K562 (cell line): ENCODE measurements at regions not wholly inside any gene's neighbourhood (a gene's known extent, or its start where the extent isn't known, plus 50 kb on each side); places are given as distances from the start of the nearest gene placed in this dataset.

ENCODE experiments used
- ATAC-seq: fragments of 200-7000 bp; cut with Tn5 transposase; 3 replicates; pipeline ENCODE4 v1.9.1; 2020; ENCODE audit warnings: moderate library complexity
- BruUV-seq: library from RNA; stranded (reverse); fragments of 400-500 nt; replicated peaks from 2 replicates; lab custom pipeline; 2021; lab: Mats Ljungman, UMichigan
- CTCF ChIA-PET: fragments of 300-600 bp; formaldehyde crosslinking; extraction: SDS; loops from one replicate; lab custom pipeline; 2021; ENCODE audit warnings: low intra/inter-chr PET ratio; lab: Yijun Ruan, JAX
- POLR2A ChIA-PET: fragments of 300-600, 350-650 bp; sonication (Branson Sonifier 250); formaldehyde crosslinking; extraction: SDS; loops from one replicate; lab custom pipeline; 2021; ENCODE audit warnings: antibody characterized with exemption, inconsistent platforms; lab: Yijun Ruan, JAX
- DNase-seq, 4 experiments: peaks; one replicate each; pipeline versions ENCODE4 v3.0.0 to v3.0.0-alpha.2; 2011 to 2018; ENCODE audit warnings: low spot score in 3 of 4, mixed read lengths in 3 of 4; ENCODE audit errors: extremely low read depth in 1 of 4
- FAIRE-seq: peaks from 2 replicates; lab custom pipeline; 2011; peaks lifted over from hg19 to GRCh38; lab: Jason Lieb, UNC
- H2AFZ ChIP-seq: 2 replicates; pipeline ENCODE4 v1.6.0; 2011; ENCODE audit warnings: low read depth, low read length, control low read depth, inconsistent platforms
- H3K27ac ChIP-seq: fragments of 200-600 bp; 3 replicates; pipeline ENCODE4 v1.8.0; 2011; ENCODE audit warnings: low read depth, mild to moderate bottlenecking, control low read depth, inconsistent platforms, low read length, moderate library complexity, mixed read lengths; ENCODE audit errors: extremely low read depth
- H3K27me3 ChIP-seq, 2 experiments: fragments of 300-600 bp in 1 of 2; 2 replicates in 1 of 2; 3 replicates in 1 of 2; pipeline versions ENCODE4 v1.6.0 to v1.8.0; 2011; ENCODE audit warnings: inconsistent platforms in 2 of 2, low read length in 2 of 2, mild to moderate bottlenecking in 1 of 2, mixed read lengths in 1 of 2, moderate library complexity in 1 of 2; ENCODE audit not compliant: control insufficient read depth in 2 of 2, insufficient read depth in 2 of 2
- H3K36me3 ChIP-seq: fragments of 300-600 bp; 3 replicates; pipeline ENCODE4 v1.8.0; 2011; ENCODE audit warnings: mild to moderate bottlenecking, low read length, inconsistent platforms; ENCODE audit not compliant: control insufficient read depth, insufficient read depth
- H3K4me1 ChIP-seq, 2 experiments: fragments of 200-600 bp in 1 of 2; replicated peaks in 1 of 2; 2 replicates in 1 of 2; 3 replicates in 1 of 2; pipeline versions ENCODE4 v1.5.1 to v1.8.0; 2011; ENCODE audit warnings: inconsistent platforms in 2 of 2, low read length in 2 of 2, mild to moderate bottlenecking in 1 of 2, mixed read lengths in 1 of 2, moderate library complexity in 1 of 2; ENCODE audit not compliant: control insufficient read depth in 2 of 2, insufficient read depth in 2 of 2
- H3K4me2 ChIP-seq: 2 replicates; pipeline ENCODE4 v1.6.1; 2011; ENCODE audit warnings: low read length, control low read depth, inconsistent platforms, mixed read lengths; ENCODE audit not compliant: insufficient read depth
- H3K4me3 ChIP-seq: fragments of 200-600 bp; sonication (generic), shearing (Covaris generic); 2 replicates; pipeline ENCODE4 v1.5.1; 2016; ENCODE audit warnings: control low read depth, inconsistent platforms
- H3K79me2 ChIP-seq: fragments of 200-600 bp; 3 replicates; pipeline ENCODE4 v1.8.0; 2011; ENCODE audit warnings: low read length, inconsistent platforms; ENCODE audit not compliant: control insufficient read depth, insufficient read depth
- H3K9ac ChIP-seq, 2 experiments: 2 replicates each; pipeline versions ENCODE4 v1.6.0 to v1.6.1; 2011; ENCODE audit warnings: low read depth in 2 of 2, low read length in 2 of 2, control low read depth in 1 of 2, inconsistent platforms in 1 of 2, mild to moderate bottlenecking in 1 of 2, mixed read lengths in 1 of 2; ENCODE audit not compliant: insufficient read depth in 1 of 2
- H3K9me1 ChIP-seq: one replicate; pipeline ENCODE4 v1.6.0; 2011; ENCODE audit warnings: inconsistent platforms, mild to moderate bottlenecking, low read length, moderate library complexity; ENCODE audit not compliant: control insufficient read depth, insufficient read depth
- H3K9me3 ChIP-seq: replicated peaks from 2 replicates; pipeline ENCODE4 v1.5.1; 2011; ENCODE audit warnings: low read depth, low read length, inconsistent platforms; ENCODE audit not compliant: control insufficient read depth, insufficient read depth
- H4K20me1 ChIP-seq: replicated peaks from 2 replicates; pipeline ENCODE4 v1.6.1; 2011; ENCODE audit warnings: low read length, inconsistent platforms, mixed read lengths; ENCODE audit not compliant: control insufficient read depth, insufficient read depth
- DACH1 ChIP-seq: fragments of 450-650 bp; IDR thresholded peaks from 2 replicates; pipeline ENCODE4 v1.6.1; 2018; ENCODE audit not compliant: partially characterized antibody
- GATA2 ChIP-seq: sonication (generic); formaldehyde crosslinking; IDR thresholded peaks from 2 replicates; pipeline ENCODE4 v1.4.0; 2020; ENCODE audit warnings: mild to moderate bottlenecking, missing genetic modification reagents
- LEF1 ChIP-seq: fragments of 450-650 bp; IDR thresholded peaks from 2 replicates; pipeline ENCODE4 v1.6.1; 2016; ENCODE audit warnings: mild to moderate bottlenecking
- NCOA6 ChIP-seq: fragments of 450-650 bp; IDR thresholded peaks from 2 replicates; pipeline ENCODE4 v1.6.1; 2017; ENCODE audit warnings: mild to moderate bottlenecking
- RAD21 ChIP-seq, 2 experiments: fragments of 250-450 bp in 1 of 2; fragments of 450-650 bp in 1 of 2; sonication (Bioruptor Pico) in 1 of 2; formaldehyde crosslinking in 1 of 2; IDR thresholded peaks in 1 of 2; conservative IDR thresholded peaks in 1 of 2; 2 replicates each; pipeline versions ENCODE4 v1.4.0 to v1.8.0; 2020 to 2022; ENCODE audit warnings: mild to moderate bottlenecking in 2 of 2, moderate library complexity in 1 of 2
- RBFOX2 ChIP-seq: fragments of 200-400 bp; formaldehyde crosslinking; IDR thresholded peaks from 2 replicates; pipeline ENCODE4 v1.6.1; 2017; ENCODE audit warnings: low read depth, mild to moderate bottlenecking, low read length, moderate library complexity
- YY1 ChIP-seq, 3 experiments: IDR thresholded peaks; 2 replicates each; pipeline ENCODE4 v1.6.1; 2011; ENCODE audit warnings: low read length in 2 of 3, mild to moderate bottlenecking in 2 of 3, moderate library complexity in 2 of 3, borderline replicate concordance in 1 of 3, control low read depth in 1 of 3, low read depth in 1 of 3; ENCODE audit not compliant: insufficient read depth in 3 of 3, insufficient replicate concordance in 2 of 3, control insufficient read depth in 1 of 3, insufficient read length in 1 of 3; ENCODE audit errors: extremely low read depth in 1 of 3
- ZBTB8A ChIP-seq: fragments of 450-650 bp; IDR thresholded peaks from 2 replicates; pipeline ENCODE4 v1.6.1; 2018; ENCODE audit warnings: mild to moderate bottlenecking, moderate library complexity; ENCODE audit not compliant: partially characterized antibody
- ZC3H8 ChIP-seq: fragments of 450-650 bp; IDR thresholded peaks from 2 replicates; pipeline ENCODE4 v1.6.1; 2017
- ZNF347 ChIP-seq: fragments of 450-650 bp; formaldehyde crosslinking; IDR thresholded peaks from 2 replicates; pipeline ENCODE4 v1.4.0; 2020; ENCODE audit warnings: low read depth, mild to moderate bottlenecking, moderate library complexity
- WGBS: fragments of 100-300 bp; shearing (Covaris generic); methylation state at CpG from one replicate; pipeline ENCODE4 v1.1.6; 2016; ENCODE audit warnings: low coverage, mixed read lengths; ENCODE audit not compliant: insufficient coverage; ENCODE audit errors: missing lambda C conversion rate; 5-methylcytosine and 5-hydroxymethylcytosine counted together
- in situ Hi-C: fragments of 300-500 bp; cut with MboI; formaldehyde crosslinking; loops from 4 replicates; pipeline ENCODE4 v1.15.0; 2018; ENCODE audit warnings: inconsistent platforms, mixed read lengths
- intact Hi-C: fragments of 100-400 bp; cut with micrococcal nuclease; formaldehyde crosslinking; loops from 2 replicates; pipeline ENCODE4 v1.14.2; 2022
- TF ChIP-seq, protein P1 (sequence below): sonication (generic); formaldehyde crosslinking; IDR thresholded peaks from 2 replicates; pipeline ENCODE4 v1.8.0; 2023; ENCODE audit warnings: missing genetic modification reagents, mild to moderate bottlenecking, borderline replicate concordance
- TF ChIP-seq, protein P2 (sequence below): fragments of 250-450 bp; sonication (Bioruptor Pico); IDR thresholded peaks from 2 replicates; pipeline ENCODE4 v1.4.0; 2020
- TF ChIP-seq, protein P3 (sequence below): fragments of 450-650 bp; IDR thresholded peaks from 2 replicates; pipeline ENCODE4 v1.6.1; 2016

DNA sequence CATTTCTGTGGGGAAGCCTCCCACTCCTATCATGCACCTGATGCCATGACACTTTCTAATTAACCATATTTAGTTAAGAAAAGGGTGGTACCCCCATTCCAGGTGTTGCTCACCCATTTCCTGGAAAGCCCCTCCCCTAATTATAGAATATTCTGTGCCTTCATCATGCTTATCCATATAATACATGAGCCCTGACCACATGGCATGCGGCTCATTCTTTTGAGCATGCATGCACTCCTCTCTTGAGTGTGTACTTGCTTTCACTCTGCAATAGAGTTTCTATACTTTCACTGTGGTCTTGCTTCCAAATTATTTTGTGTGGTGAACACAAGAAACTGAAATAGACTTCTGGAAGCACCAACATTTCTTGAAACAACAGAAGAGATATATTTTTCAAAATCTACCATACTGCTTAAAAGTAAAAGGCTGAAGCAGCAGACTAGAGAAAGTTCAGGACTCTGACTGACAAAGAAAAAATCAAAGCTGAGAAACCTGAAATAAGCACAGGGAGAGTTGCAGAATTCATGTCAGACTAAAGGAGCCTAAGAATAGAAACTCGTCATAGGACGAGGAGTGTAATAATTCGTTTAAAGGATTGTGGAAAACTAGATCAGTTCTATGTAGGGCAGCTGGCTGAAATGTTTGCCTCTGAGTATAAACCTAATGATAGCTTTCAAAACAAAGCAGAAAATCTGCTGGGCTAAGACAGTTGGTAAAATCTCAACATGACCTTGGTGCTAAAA is 144.8 kb downstream of the KITLG start (continued):
- TF ChIP-seq, protein P1, sequence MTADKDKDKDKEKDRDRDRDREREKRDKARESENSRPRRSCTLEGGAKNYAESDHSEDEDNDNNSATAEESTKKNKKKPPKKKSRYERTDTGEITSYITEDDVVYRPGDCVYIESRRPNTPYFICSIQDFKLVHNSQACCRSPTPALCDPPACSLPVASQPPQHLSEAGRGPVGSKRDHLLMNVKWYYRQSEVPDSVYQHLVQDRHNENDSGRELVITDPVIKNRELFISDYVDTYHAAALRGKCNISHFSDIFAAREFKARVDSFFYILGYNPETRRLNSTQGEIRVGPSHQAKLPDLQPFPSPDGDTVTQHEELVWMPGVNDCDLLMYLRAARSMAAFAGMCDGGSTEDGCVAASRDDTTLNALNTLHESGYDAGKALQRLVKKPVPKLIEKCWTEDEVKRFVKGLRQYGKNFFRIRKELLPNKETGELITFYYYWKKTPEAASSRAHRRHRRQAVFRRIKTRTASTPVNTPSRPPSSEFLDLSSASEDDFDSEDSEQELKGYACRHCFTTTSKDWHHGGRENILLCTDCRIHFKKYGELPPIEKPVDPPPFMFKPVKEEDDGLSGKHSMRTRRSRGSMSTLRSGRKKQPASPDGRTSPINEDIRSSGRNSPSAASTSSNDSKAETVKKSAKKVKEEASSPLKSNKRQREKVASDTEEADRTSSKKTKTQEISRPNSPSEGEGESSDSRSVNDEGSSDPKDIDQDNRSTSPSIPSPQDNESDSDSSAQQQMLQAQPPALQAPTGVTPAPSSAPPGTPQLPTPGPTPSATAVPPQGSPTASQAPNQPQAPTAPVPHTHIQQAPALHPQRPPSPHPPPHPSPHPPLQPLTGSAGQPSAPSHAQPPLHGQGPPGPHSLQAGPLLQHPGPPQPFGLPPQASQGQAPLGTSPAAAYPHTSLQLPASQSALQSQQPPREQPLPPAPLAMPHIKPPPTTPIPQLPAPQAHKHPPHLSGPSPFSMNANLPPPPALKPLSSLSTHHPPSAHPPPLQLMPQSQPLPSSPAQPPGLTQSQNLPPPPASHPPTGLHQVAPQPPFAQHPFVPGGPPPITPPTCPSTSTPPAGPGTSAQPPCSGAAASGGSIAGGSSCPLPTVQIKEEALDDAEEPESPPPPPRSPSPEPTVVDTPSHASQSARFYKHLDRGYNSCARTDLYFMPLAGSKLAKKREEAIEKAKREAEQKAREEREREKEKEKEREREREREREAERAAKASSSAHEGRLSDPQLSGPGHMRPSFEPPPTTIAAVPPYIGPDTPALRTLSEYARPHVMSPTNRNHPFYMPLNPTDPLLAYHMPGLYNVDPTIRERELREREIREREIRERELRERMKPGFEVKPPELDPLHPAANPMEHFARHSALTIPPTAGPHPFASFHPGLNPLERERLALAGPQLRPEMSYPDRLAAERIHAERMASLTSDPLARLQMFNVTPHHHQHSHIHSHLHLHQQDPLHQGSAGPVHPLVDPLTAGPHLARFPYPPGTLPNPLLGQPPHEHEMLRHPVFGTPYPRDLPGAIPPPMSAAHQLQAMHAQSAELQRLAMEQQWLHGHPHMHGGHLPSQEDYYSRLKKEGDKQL (CRISPR knock-in tag): no peak
- no peak for TF ChIP-seq RBFOX2
- no peak for TF ChIP-seq DACH1
- TF ChIP-seq LEF1: no peak

DNA sequence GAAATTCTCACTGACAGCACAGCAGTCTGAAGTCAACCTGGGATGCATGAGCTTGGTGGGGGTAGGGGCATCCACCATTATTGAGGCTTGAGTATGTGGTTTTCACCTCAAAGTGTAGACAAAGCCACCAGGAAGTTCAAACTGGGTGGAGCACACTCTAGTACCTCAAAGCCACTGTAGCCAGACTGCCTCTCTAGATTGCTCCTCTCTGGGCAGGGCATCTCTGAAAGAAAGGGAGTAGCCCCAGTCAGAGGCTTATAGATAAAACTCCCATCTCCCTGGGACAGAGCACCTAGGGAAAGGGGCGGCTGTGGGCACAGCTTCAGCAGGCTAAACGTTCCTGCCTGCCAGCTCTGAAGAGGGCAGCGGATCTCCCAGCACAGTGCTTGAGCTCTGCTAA is 143.0 kb downstream of the KITLG start:
- 0% methylated on average over 1 of the region's 3 CpGs for WGBS
- ChIA-PET POLR2A (no interaction called here), CTCF (no interaction called here)
- Histone ChIP-seq H3K9ac (no peak overlapping the region), H3K79me2 (no peaks in the 10 kb centered on the region), H3K4me2 (no peak overlapping the region), H3K4me1 (peaks cover 0 to 11% of the 10 kb centered on the region in 2 experiments; a peak in 1 of 5 replicates), H3K36me3 (no peaks in the 10 kb centered on the region), H3K27me3 (no peaks in the 10 kb centered on the region), H3K9me3 (no peaks in the 10 kb centered on the region), H3K27ac (no peak overlapping the region), H4K20me1 (no peaks in the 10 kb centered on the region), H3K9me1 (no peaks in the 10 kb centered on the region), H2AFZ (no peak overlapping the region), H3K4me3 (no peak overlapping the region)
- no peak for FAIRE-seq
- no TSS peak for BruUV-seq
- in situ Hi-C loops (no loop called here), intact Hi-C loops (no loop called here)
- no peak for DNase-seq
- no peak for ATAC-seq
- TF ChIP-seq ZBTB8A (no peak), ZC3H8 (no peak), GATA2 (CRISPR knock-in tag) (no peak), NCOA6 (no peak), RAD21 (CRISPR knock-in tag; conservative IDR thresholded peaks at IDR 0.05 in 1 of 2, IDR thresholded peaks at IDR 0.05 in 1 of 2) (no peak), YY1 (IDR thresholded peaks at IDR 0.05; ENCODE audit: borderline replicate concordance in 1 of 3, control insufficient read depth in 1 of 3, extremely low read depth in 1 of 3, insufficient read depth in 3 of 3, insufficient read length in 1 of 3, insufficient replicate concordance in 2 of 3, low read depth in 1 of 3, low read length in 2 of 3) (no peak), ZNF347 (CRISPR knock-in tag) (no peak)
- TF ChIP-seq, protein P2, sequence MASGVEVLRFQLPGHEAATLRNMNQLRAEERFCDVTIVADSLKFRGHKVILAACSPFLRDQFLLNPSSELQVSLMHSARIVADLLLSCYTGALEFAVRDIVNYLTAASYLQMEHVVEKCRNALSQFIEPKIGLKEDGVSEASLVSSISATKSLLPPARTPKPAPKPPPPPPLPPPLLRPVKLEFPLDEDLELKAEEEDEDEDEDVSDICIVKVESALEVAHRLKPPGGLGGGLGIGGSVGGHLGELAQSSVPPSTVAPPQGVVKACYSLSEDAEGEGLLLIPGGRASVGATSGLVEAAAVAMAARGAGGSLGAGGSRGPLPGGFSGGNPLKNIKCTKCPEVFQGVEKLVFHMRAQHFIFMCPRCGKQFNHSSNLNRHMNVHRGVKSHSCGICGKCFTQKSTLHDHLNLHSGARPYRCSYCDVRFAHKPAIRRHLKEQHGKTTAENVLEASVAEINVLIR (CRISPR knock-in tag): no peak
- TF ChIP-seq, protein P3, sequence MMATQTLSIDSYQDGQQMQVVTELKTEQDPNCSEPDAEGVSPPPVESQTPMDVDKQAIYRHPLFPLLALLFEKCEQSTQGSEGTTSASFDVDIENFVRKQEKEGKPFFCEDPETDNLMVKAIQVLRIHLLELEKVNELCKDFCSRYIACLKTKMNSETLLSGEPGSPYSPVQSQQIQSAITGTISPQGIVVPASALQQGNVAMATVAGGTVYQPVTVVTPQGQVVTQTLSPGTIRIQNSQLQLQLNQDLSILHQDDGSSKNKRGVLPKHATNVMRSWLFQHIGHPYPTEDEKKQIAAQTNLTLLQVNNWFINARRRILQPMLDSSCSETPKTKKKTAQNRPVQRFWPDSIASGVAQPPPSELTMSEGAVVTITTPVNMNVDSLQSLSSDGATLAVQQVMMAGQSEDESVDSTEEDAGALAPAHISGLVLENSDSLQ: no peak
